OCI-LY7 (cell line): ENCODE measurements at regions not wholly inside any gene's neighbourhood (a gene's known extent, or its start where the extent isn't known, plus 50 kb on each side); places are given as distances from the start of the nearest gene placed in this dataset.

Experiments used
- BruUV-seq: library from RNA; stranded (reverse); fragments of 400-500 nt; replicated peaks from 2 replicates; lab custom pipeline; 2021; lab: Mats Ljungman, UMichigan
- CTCF ChIA-PET: fragments of 300-600 bp; sonication (Branson Sonifier 250); formaldehyde crosslinking; loops from one replicate; lab custom pipeline; 2022; ENCODE audit warnings: antibody characterized with exemption; ENCODE audit not compliant: unreplicated experiment; lab: Charles Lee
- POLR2A ChIA-PET: fragments of 300-600 bp; sonication (Branson Sonifier 250); formaldehyde crosslinking; loops from one replicate; lab custom pipeline; 2022; ENCODE audit warnings: antibody characterized with exemption; lab: Charles Lee
- DNase-seq: peaks from one replicate; pipeline ENCODE4 v3.0.0-alpha.2; 2015; ENCODE audit warnings: low spot score
- H2AFZ ChIP-seq: fragments of 200-600 bp; sonication (generic), shearing (Covaris generic); 2 replicates; pipeline ENCODE4 v1.6.1; 2014; ENCODE audit warnings: mild to moderate bottlenecking, antibody characterized with exemption, low read length, moderate library complexity
- H3K27ac ChIP-seq: fragments of 200-600 bp; sonication (generic); 2 replicates; pipeline ENCODE4 v1.5.1; 2014; ENCODE audit warnings: mixed run types, low read depth, mild to moderate bottlenecking, moderate library complexity, low read length, inconsistent platforms; ENCODE audit not compliant: poor library complexity, severe bottlenecking
- H3K36me3 ChIP-seq: fragments of 200-600 bp; sonication (generic); 2 replicates; pipeline ENCODE4 v1.6.1; 2014; ENCODE audit warnings: mild to moderate bottlenecking, antibody characterized with exemption, low read length, moderate library complexity, mixed read lengths; ENCODE audit not compliant: insufficient read depth
- H3K4me1 ChIP-seq: fragments of 200-600 bp; sonication (generic); 2 replicates; pipeline ENCODE4 v1.5.1; 2014; ENCODE audit warnings: mild to moderate bottlenecking, low read length; ENCODE audit not compliant: insufficient read depth, poor library complexity, severe bottlenecking
- H3K4me2 ChIP-seq: fragments of 200-600 bp; sonication (generic); 2 replicates; pipeline ENCODE4 v1.6.1; 2014; ENCODE audit warnings: mild to moderate bottlenecking, low read length
- H3K4me3 ChIP-seq: fragments of 200-600 bp; sonication (generic); 2 replicates; pipeline ENCODE4 v1.5.1; 2014; ENCODE audit warnings: mild to moderate bottlenecking, low read depth, low read length; ENCODE audit not compliant: poor library complexity, severe bottlenecking
- H3K79me2 ChIP-seq: fragments of 200-600 bp; sonication (generic); 2 replicates; pipeline ENCODE4 v1.6.1; 2016; ENCODE audit warnings: low read depth, mild to moderate bottlenecking, low read length, moderate library complexity, mixed read lengths; ENCODE audit not compliant: insufficient read depth
- H3K9me2 ChIP-seq: fragments of 200-600 bp; sonication (generic); 2 replicates; pipeline ENCODE4 v1.6.1; 2016; ENCODE audit warnings: mild to moderate bottlenecking, low read length, mixed read lengths; ENCODE audit not compliant: insufficient read depth
- H3K9me3 ChIP-seq: fragments of 200-600 bp; sonication (generic); 2 replicates; pipeline ENCODE4 v1.6.1; 2014; ENCODE audit warnings: mild to moderate bottlenecking, mixed run types, low read length, mixed read lengths
- H4K20me1 ChIP-seq: fragments of 200-600 bp; sonication (generic); 2 replicates; pipeline ENCODE4 v1.6.1; 2014; ENCODE audit warnings: mild to moderate bottlenecking, antibody characterized with exemption, low read length, moderate library complexity, mixed read lengths; ENCODE audit not compliant: insufficient read depth
- CTCF ChIP-seq: fragments of 200-600 bp; sonication (generic); conservative IDR thresholded peaks from 2 replicates; pipeline ENCODE4 v1.5.1; 2014; ENCODE audit warnings: mild to moderate bottlenecking, antibody characterized with exemption, low read length, moderate library complexity, mixed read lengths
- EZH2phosphoT487 ChIP-seq: fragments of 200-600 bp; sonication (generic); IDR thresholded peaks from 2 replicates; pipeline ENCODE4 v1.6.1; 2018; ENCODE audit warnings: low read depth, borderline replicate concordance, mild to moderate bottlenecking, mixed run types, antibody characterized with exemption, low read length, moderate library complexity, mixed read lengths
- intact Hi-C: fragments of 100-400 bp; cut with micrococcal nuclease; formaldehyde crosslinking; loops from one replicate; pipeline ENCODE4 v1.10.0; 2022; ENCODE audit not compliant: unreplicated experiment

GRCh38 chr5:38648703-38649291 is 92.4 kb upstream of the LIFR start:
- no TSS peak for BruUV-seq
- no peak overlapping the region for H2AFZ ChIP-seq
- no peak for TF ChIP-seq CTCF
- TF ChIP-seq EZH2phosphoT487 = no peak
- no peaks in the 10 kb centered on the region for H3K9me3 ChIP-seq
- no peak for DNase-seq
- H4K20me1 ChIP-seq = no peaks in the 10 kb centered on the region
- no peaks in the 10 kb centered on the region for H3K36me3 ChIP-seq
- intact Hi-C loops = no loop called here
- H3K4me3 ChIP-seq = no peak overlapping the region
- H3K4me1 ChIP-seq = no peaks in the 10 kb centered on the region
- no peaks in the 10 kb centered on the region for H3K79me2 ChIP-seq
- H3K9me2 ChIP-seq = no peaks in the 10 kb centered on the region
- POLR2A ChIA-PET = no interaction called here
- CTCF ChIA-PET = no interaction called here
- H3K4me2 ChIP-seq = no peak overlapping the region
- no peak overlapping the region for H3K27ac ChIP-seq

GRCh38 chr5:38650540-38650939 is 94.1 kb upstream of the LIFR start:
- H3K9me3 ChIP-seq = no peaks in the 10 kb centered on the region
- TF ChIP-seq CTCF = no peak
- no peaks in the 10 kb centered on the region for H3K9me2 ChIP-seq
- H3K4me3 ChIP-seq = no peak overlapping the region
- no peaks in the 10 kb centered on the region for H4K20me1 ChIP-seq
- intact Hi-C loops = no loop called here
- H3K4me1 ChIP-seq = no peaks in the 10 kb centered on the region
- H2AFZ ChIP-seq = no peak overlapping the region
- no peak overlapping the region for H3K27ac ChIP-seq
- ChIA-PET POLR2A (no interaction called here), CTCF (no interaction called here)
- H3K36me3 ChIP-seq = no peaks in the 10 kb centered on the region
- H3K79me2 ChIP-seq = no peaks in the 10 kb centered on the region
- no peak overlapping the region for H3K4me2 ChIP-seq
- no TSS peak for BruUV-seq
- DNase-seq = no peak

GRCh38 chr5:38650946-38651345 is 94.5 kb upstream of the LIFR start:
- ChIA-PET CTCF (no interaction called here), POLR2A (interaction anchor here (0.8 kb wide), 1 partner anchor 14 kb away, joined by 5 read pairs; no protein-coding TSS in a partner anchor)
- H3K4me2 ChIP-seq = no peak overlapping the region
- H3K79me2 ChIP-seq = no peaks in the 10 kb centered on the region
- no peaks in the 10 kb centered on the region for H3K36me3 ChIP-seq
- H3K9me2 ChIP-seq = no peaks in the 10 kb centered on the region
- H3K9me3 ChIP-seq = no peaks in the 10 kb centered on the region
- DNase-seq = no peak
- H4K20me1 ChIP-seq = no peaks in the 10 kb centered on the region
- no peak overlapping the region for H3K27ac ChIP-seq
- TF ChIP-seq EZH2phosphoT487 (no peak), CTCF (no peak)
- no peak overlapping the region for H2AFZ ChIP-seq
- no peaks in the 10 kb centered on the region for H3K4me1 ChIP-seq
- intact Hi-C loops = no loop called here
- H3K4me3 ChIP-seq = no peak overlapping the region
- no TSS peak for BruUV-seq
